Pancreas (tissue), 10 donors: ENCODE measurements at regions not wholly inside any gene's neighbourhood (a gene's known extent, or its start where the extent isn't known, plus 50 kb on each side); places are given as distances from the start of the nearest gene placed in this dataset.

Experiments used
- ATAC-seq, 4 donors: fragments of 200-7000 bp; cut with Tn5 transposase; one replicate each; pipeline versions ENCODE4 v1.8.0 to v1.9.1; 2020; ENCODE audit warnings: mild to moderate bottlenecking in 4 of 4, moderate library complexity in 4 of 4
- DNase-seq, 6 donors: peaks; one replicate each; pipeline ENCODE4 v3.0.0-alpha.2; 2020
- FAIRE-seq: peaks from 2 replicates; lab custom pipeline; 2012; peaks lifted over from hg19 to GRCh38; lab: Jason Lieb, UNC
- H3K27ac ChIP-seq, 4 donors: fragments of 200-600 bp; sonication (generic); 1 replicate in 3 of 4; 2 replicates in 1 of 4; pipeline versions ENCODE4 v1.5.0 to v1.8.0; 2020
- H3K27me3 ChIP-seq, 4 donors: fragments of 200-600 bp; one replicate each; pipeline ENCODE4 v1.8.0; 2021
- H3K36me3 ChIP-seq, 3 donors: fragments of 200-600 bp; sonication (generic) in 1 of 3; one replicate each; pipeline versions ENCODE4 v1.5.0 to v1.8.0; 2020 to 2021
- H3K4me1 ChIP-seq, 3 donors: fragments of 200-600 bp; one replicate each; pipeline ENCODE4 v1.8.0; 2021
- H3K4me3 ChIP-seq, 4 donors: fragments of 200-600 bp; sonication (generic) in 2 of 4; one replicate each; pipeline versions ENCODE4 v1.5.0 to v1.8.0; 2020 to 2021
- H3K9me3 ChIP-seq, 4 donors: fragments of 200-600 bp; one replicate each; pipeline ENCODE4 v1.8.0; 2021
- WGBS, 2 donors: extraction: QIAGEN DNeasy Blood & Tissue Kit; methylation state at CpG; one replicate each; pipeline ENCODE4 v1.1.7; 2013; 5-methylcytosine and 5-hydroxymethylcytosine counted together
- intact Hi-C, 3 donors: fragments of 100-400 bp; cut with DNase I; formaldehyde crosslinking; loops; one replicate each; pipeline versions ENCODE4 v1.11.1 to v1.14.2; 2022
- TF ChIP-seq, protein P1 (sequence below), 4 donors: fragments of 200-600 bp; sonication (generic) in 3 of 4; IDR thresholded peaks; one replicate each; pipeline versions ENCODE4 v1.5.0 to v1.8.0; 2021; ENCODE audit warnings: antibody characterized with exemption in 4 of 4
- donor health status: healthy with polysubstance abuse.
- donor health status: DM: no; HTN: no; CAD: no; lungs with moderate emphysema.
- donor health status: DM: no; HTN: no; CAD: no.
- donor health status: control.
- donor health status: control.
- donor health status: Bipolar disorder and iron deficiency.
- donor health status: DM: yes; HTN: yes; CAD: no.
- donor health status: DM: no; HTN: no; CAD: no.
- donor health status: DM: no; HTN: no; CAD: no.
- donor health status: DM: yes; HTN: yes; CAD: no.

DNA sequence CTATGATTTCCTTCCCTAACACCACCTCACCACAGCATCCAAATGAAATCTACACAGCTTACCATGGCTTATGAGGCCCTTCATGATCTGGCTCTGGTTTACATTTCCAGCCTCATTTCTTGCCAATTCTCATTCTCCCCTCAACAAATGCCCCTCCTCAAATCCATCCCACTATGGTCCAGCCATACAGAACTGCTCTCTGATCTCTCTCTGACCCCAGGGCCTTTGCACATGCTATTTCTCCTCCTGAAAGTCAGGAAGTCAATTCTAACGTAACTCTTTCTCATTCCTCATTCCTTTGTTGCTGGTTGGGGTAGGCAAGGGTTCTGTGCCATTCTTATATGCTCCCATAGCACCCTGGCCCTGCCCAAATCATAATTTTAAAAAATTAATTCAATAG is 120.0 kb downstream of the LRIG2 start:
- FAIRE-seq (no peak), DNase-seq (no peak), ATAC-seq (no peak)
- intact Hi-C loops = no loop called here
- no peaks in the 10 kb centered on the region for H3K4me1 ChIP-seq
- H3K27ac ChIP-seq = no peak overlapping the region
- 93 to 96% methylated on average over 1 of the region's 1 CpG for WGBS, 2 donors
- H3K36me3 ChIP-seq = no peaks in the 10 kb centered on the region
- TF ChIP-seq, protein P1, sequence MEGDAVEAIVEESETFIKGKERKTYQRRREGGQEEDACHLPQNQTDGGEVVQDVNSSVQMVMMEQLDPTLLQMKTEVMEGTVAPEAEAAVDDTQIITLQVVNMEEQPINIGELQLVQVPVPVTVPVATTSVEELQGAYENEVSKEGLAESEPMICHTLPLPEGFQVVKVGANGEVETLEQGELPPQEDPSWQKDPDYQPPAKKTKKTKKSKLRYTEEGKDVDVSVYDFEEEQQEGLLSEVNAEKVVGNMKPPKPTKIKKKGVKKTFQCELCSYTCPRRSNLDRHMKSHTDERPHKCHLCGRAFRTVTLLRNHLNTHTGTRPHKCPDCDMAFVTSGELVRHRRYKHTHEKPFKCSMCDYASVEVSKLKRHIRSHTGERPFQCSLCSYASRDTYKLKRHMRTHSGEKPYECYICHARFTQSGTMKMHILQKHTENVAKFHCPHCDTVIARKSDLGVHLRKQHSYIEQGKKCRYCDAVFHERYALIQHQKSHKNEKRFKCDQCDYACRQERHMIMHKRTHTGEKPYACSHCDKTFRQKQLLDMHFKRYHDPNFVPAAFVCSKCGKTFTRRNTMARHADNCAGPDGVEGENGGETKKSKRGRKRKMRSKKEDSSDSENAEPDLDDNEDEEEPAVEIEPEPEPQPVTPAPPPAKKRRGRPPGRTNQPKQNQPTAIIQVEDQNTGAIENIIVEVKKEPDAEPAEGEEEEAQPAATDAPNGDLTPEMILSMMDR (IDR thresholded peaks at IDR 0.05) = no peak
- no peaks in the 10 kb centered on the region for H3K9me3 ChIP-seq
- H3K4me3 ChIP-seq = no peak overlapping the region
- H3K27me3 ChIP-seq = no peaks in the 10 kb centered on the region

DNA sequence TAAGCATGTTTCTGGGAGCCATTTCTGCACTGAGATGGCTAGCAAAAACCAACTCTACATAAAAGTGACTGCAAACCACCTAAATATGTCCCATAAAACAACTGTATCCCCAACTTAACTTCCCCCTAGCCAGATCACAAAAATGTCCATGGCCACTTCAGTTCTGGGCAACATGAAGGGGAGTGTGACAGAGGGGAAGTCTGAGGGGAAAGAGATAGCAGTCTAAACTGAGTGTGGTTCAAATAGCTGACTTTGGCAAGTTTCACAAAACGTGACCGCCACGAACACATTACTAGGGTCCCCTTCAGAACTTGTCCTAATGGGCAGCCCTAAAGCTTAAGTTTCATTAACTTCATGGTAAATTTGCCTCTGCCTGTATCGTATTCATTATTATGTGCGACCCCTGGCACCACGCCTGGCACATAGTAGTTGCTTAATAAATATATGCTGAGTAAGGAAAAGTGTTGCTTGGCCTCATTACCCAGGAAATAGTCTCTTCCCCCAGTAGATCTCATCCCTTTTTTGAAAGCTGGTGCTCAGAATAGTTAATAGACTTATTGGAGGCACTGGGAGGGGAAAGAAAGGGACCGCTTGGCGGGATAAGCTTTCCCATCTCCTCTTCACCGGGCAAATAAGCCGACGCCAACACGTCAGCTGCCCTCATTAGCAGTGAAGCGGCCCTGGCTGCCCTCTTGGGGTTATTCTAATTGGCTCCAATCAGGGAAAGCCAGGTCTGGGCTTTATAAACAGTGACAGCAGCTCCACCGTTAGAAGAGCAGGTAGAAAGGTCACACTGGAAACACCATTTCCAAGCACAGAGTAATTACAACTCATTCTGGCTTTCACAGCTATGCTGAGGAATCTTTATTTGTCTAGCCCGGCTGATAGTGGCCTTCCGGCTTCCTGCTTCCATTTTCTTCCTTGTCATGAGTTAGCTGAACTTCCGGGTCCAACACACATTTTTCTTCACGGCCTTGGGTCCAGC is 122.1 kb downstream of the LRIG2 start:
- Histone ChIP-seq H3K4me3 (no peak overlapping the region), H3K27ac (no peak overlapping the region), H3K36me3 (no peaks in the 10 kb centered on the region), H3K27me3 (no peaks in the 10 kb centered on the region), H3K9me3 (no peaks in the 10 kb centered on the region), H3K4me1 (no peaks in the 10 kb centered on the region)
- intact Hi-C loops = no loop called here
- FAIRE-seq (no peak), DNase-seq (no peak), ATAC-seq (no peak)
- 90 to 91% methylated on average over 18 of the region's 18 CpGs for WGBS, 2 donors
- TF ChIP-seq, protein P1 (IDR thresholded peaks at IDR 0.05) = no peak

DNA sequence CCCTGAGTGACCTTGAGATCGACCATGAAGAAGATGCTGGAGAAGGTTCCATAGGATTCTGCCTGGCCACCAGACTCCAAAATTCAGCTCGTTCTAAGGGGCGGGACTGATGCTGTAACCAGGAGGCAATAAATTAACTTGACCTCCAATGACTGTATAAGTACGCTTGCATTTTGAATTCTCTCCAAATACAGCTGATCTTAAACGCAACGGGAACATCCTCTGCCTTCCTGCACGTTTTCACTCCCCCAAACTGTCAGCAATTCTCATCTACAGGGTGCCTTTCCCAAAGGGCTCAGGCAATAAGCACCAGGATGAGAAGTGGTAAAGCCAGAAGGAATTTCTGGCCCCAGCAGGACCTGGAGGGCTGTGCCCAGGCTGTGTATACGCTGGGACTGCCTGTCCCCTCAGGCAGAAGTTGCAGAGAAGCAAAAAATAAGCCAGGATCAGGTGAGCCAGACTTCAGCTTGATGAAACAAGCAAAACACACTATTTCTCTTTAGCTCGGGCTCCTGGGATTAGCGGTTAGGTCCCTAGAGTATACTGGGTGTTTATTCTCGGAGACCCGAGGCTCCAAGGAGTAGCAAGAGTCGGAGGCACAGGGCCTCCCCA is 124.8 kb downstream of the LRIG2 start:
- Histone ChIP-seq H3K36me3 (no peaks in the 10 kb centered on the region), H3K27me3 (no peaks in the 10 kb centered on the region), H3K4me3 (no peak overlapping the region), H3K9me3 (no peaks in the 10 kb centered on the region), H3K27ac (no peak overlapping the region), H3K4me1 (no peaks in the 10 kb centered on the region)
- 79 to 85% methylated on average over 13 of the region's 13 CpGs for WGBS, 2 donors
- DNase-seq = no peak
- ATAC-seq = no peak
- TF ChIP-seq, protein P1 (IDR thresholded peaks at IDR 0.05) = no peak
- FAIRE-seq = no peak
- intact Hi-C loops = no loop called here

DNA sequence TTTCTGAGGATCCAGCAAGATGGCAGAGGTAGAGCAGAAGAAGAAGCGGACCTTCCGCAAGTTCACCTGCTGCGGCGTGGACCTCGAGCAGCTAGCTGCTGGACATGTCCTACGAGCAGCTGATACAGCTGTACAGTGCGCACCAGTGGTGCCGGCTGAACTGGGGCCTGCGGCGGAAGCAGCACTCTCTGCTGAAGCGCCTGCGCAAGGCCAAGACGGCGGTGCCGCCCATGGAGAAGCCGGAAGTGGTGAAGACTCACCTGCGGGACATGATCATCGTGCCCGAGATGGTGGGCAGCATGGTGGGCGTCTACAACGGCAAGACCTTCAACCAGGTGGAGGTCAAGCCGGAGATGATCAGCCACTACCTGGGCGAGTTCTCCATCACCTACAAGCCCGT is 125.8 kb downstream of the LRIG2 start:
- H3K4me3 ChIP-seq = no peak overlapping the region
- WGBS, 2 donors = 96 to 97% methylated on average over 24 of the region's 24 CpGs
- ATAC-seq (no peak), FAIRE-seq (no peak), DNase-seq (no peak)
- H3K27ac ChIP-seq = no peak overlapping the region
- H3K9me3 ChIP-seq = no peaks in the 10 kb centered on the region
- H3K36me3 ChIP-seq = no peaks in the 10 kb centered on the region
- intact Hi-C loops = no loop called here
- H3K4me1 ChIP-seq = no peaks in the 10 kb centered on the region
- H3K27me3 ChIP-seq = no peaks in the 10 kb centered on the region
- TF ChIP-seq, protein P1 (IDR thresholded peaks at IDR 0.05) = no peak
